ENCODE measurements at regions not wholly inside any gene's neighbourhood (a gene's known extent, or its start where the extent isn't known, plus 50 kb on each side); places are given as distances from the start of the nearest gene placed in this dataset.

GRCh38 chrX:131910586-131910985 lies 112.5 kb upstream of the STK26 start:
- H3K27me3 ChIP-seq (ENCODE audit: insufficient read depth, low read depth, severe bottlenecking) = peaks cover 38% of the 10 kb centered on the region

GRCh38 chrX:131915488-131915887 lies 107.6 kb upstream of the STK26 start:
- Histone ChIP-seq H3K9me3 (ENCODE audit: severe bottlenecking) (no peaks in the 10 kb centered on the region), H3K27me3 (ENCODE audit: insufficient read depth, low read depth, severe bottlenecking) (peaks cover 14% of the 10 kb centered on the region), H3K27ac (no peak overlapping the region), H3K36me3 (no peaks in the 10 kb centered on the region), H3K4me3 (ENCODE audit: low read depth, low read length) (no peak overlapping the region)
- no peak for TF ChIP-seq CTCF (IDR thresholded peaks at IDR 0.05; ENCODE audit: low read depth, low read length)
- no peak for DNase-seq

More at GRCh38 chrX:131910586-131910985, 112.5 kb upstream of the STK26 start:
- Histone ChIP-seq H3K4me3 (ENCODE audit: low read depth, low read length) (no peak overlapping the region), H3K36me3 (no peaks in the 10 kb centered on the region), H3K27ac (no peak overlapping the region), H3K9me3 (ENCODE audit: severe bottlenecking) (no peaks in the 10 kb centered on the region)
- DNase-seq = no peak
- TF ChIP-seq CTCF (IDR thresholded peaks at IDR 0.05; ENCODE audit: low read depth, low read length) = no peak

- H3K27ac ChIP-seq = no peak overlapping the region
Measured at GRCh38 chrX:131917588-131917987, 105.5 kb upstream of the STK26 start.

GRCh38 chrX:131918839-131919238 lies 104.3 kb upstream of the STK26 start:
- H3K27ac ChIP-seq = no peak overlapping the region
- no peaks in the 10 kb centered on the region for H3K9me3 ChIP-seq (ENCODE audit: severe bottlenecking)
- H3K36me3 ChIP-seq = no peaks in the 10 kb centered on the region
- TF ChIP-seq CTCF (IDR thresholded peaks at IDR 0.05; ENCODE audit: low read depth, low read length) = no peak
- no peak overlapping the region for H3K4me3 ChIP-seq (ENCODE audit: low read depth, low read length)
- peaks cover 10% of the 10 kb centered on the region for H3K27me3 ChIP-seq (ENCODE audit: insufficient read depth, low read depth, severe bottlenecking)
- no peak for DNase-seq

More at GRCh38 chrX:131917588-131917987, 105.5 kb upstream of the STK26 start:
- DNase-seq = no peak
- no peak for TF ChIP-seq CTCF (IDR thresholded peaks at IDR 0.05; ENCODE audit: low read depth, low read length)
- H3K27me3 ChIP-seq (ENCODE audit: insufficient read depth, low read depth, severe bottlenecking) = peaks cover 10% of the 10 kb centered on the region
- no peak overlapping the region for H3K4me3 ChIP-seq (ENCODE audit: low read depth, low read length)
- H3K36me3 ChIP-seq = no peaks in the 10 kb centered on the region
- H3K9me3 ChIP-seq (ENCODE audit: severe bottlenecking) = no peaks in the 10 kb centered on the region

- H3K27ac ChIP-seq = no peak overlapping the region
- no peak overlapping the region for H3K4me3 ChIP-seq (ENCODE audit: low read depth, low read length)
- H3K27me3 ChIP-seq (ENCODE audit: insufficient read depth, low read depth, severe bottlenecking) = peaks cover 2% of the 10 kb centered on the region
- TF ChIP-seq CTCF (IDR thresholded peaks at IDR 0.05; ENCODE audit: low read depth, low read length) = no peak
- H3K9me3 ChIP-seq (ENCODE audit: severe bottlenecking) = no peaks in the 10 kb centered on the region
- H3K36me3 ChIP-seq = no peaks in the 10 kb centered on the region
- no peak for DNase-seq
Measured at GRCh38 chrX:131923614-131924250, 99.4 kb upstream of the STK26 start.

GRCh38 chrX:131938749-131939148 lies 84.4 kb upstream of the STK26 start:
- H3K27ac ChIP-seq = no peak overlapping the region
- no peak overlapping the region for H3K4me3 ChIP-seq (ENCODE audit: low read depth, low read length)
- H3K27me3 ChIP-seq (ENCODE audit: insufficient read depth, low read depth, severe bottlenecking) = peaks cover 5% of the 10 kb centered on the region
- no peaks in the 10 kb centered on the region for H3K9me3 ChIP-seq (ENCODE audit: severe bottlenecking)
- no peak for DNase-seq
- no peaks in the 10 kb centered on the region for H3K36me3 ChIP-seq
- no peak for TF ChIP-seq CTCF (IDR thresholded peaks at IDR 0.05; ENCODE audit: low read depth, low read length)

All from WERI-Rb-1 (cell line).